ENCODE measurements at regions not wholly inside any gene's neighbourhood (a gene's known extent, or its start where the extent isn't known, plus 50 kb on each side); places are given as distances from the start of the nearest gene placed in this dataset.

DNA sequence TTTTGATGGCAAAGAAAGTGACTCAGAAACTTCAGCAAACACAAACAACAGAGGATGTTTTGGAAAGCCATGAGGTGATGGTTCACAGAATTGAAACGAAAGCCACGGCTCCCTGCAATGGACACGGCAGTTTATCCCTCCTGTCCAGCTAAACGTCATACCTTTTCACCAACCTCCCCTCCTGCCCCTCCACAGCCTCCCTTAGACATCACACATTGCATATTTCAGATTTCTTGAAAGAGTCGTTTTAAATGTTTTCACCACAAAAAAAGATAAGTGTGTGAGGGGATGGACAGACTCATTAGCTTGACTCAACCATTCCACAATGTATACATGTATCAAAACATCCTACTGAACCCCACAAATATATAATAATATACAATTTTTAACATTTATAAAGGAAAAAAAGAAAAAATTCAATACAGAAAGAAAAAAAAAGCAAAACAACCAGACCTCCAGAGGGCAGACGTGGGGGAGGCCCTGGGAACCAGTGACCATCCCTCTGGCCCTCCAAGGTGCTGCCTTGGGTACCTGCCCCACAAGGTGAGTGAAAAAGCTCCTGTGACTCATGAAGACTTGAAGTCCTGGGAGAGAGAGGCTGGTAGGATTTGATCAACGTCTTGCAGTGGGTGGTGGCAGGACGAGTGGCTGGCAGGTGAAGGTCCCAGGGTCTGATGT lies 117.2 kb upstream of the THBS2 start:
- TF ChIP-seq EGR1 (IDR thresholded peaks at IDR 0.05) (no peak), TCF12 (IDR thresholded peaks at IDR 0.05; ENCODE audit: low read depth) (no peak), ZBTB7A (IDR thresholded peaks at IDR 0.05; ENCODE audit: low read depth) (no peak), TEAD4 (IDR thresholded peaks at IDR 0.05) (no peak), FOXM1 (IDR thresholded peaks at IDR 0.05; ENCODE audit: borderline replicate concordance, low read depth) (no peak), CREB1 (IDR thresholded peaks at IDR 0.05; ENCODE audit: low read depth) (no peak), NFIC (IDR thresholded peaks at IDR 0.05) (no peak), TAF1 (IDR thresholded peaks at IDR 0.05; ENCODE audit: low read depth) (no peak), RAD21 (IDR thresholded peaks at IDR 0.05; ENCODE audit: low read depth) (no peak), YY1 (IDR thresholded peaks at IDR 0.05; ENCODE audit: low read depth) (no peak), CEBPB (IDR thresholded peaks at IDR 0.05) (no peak), EP300 (IDR thresholded peaks at IDR 0.05; ENCODE audit: borderline replicate concordance) (no peak)
- TF ChIP-seq, protein P1, sequence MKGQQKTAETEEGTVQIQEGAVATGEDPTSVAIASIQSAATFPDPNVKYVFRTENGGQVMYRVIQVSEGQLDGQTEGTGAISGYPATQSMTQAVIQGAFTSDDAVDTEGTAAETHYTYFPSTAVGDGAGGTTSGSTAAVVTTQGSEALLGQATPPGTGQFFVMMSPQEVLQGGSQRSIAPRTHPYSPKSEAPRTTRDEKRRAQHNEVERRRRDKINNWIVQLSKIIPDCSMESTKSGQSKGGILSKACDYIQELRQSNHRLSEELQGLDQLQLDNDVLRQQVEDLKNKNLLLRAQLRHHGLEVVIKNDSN (IDR thresholded peaks at IDR 0.05) = no peak
- TF ChIP-seq, protein P2, sequence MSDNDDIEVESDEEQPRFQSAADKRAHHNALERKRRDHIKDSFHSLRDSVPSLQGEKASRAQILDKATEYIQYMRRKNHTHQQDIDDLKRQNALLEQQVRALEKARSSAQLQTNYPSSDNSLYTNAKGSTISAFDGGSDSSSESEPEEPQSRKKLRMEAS (IDR thresholded peaks at IDR 0.05) = no peak
- TF ChIP-seq, protein P3, sequence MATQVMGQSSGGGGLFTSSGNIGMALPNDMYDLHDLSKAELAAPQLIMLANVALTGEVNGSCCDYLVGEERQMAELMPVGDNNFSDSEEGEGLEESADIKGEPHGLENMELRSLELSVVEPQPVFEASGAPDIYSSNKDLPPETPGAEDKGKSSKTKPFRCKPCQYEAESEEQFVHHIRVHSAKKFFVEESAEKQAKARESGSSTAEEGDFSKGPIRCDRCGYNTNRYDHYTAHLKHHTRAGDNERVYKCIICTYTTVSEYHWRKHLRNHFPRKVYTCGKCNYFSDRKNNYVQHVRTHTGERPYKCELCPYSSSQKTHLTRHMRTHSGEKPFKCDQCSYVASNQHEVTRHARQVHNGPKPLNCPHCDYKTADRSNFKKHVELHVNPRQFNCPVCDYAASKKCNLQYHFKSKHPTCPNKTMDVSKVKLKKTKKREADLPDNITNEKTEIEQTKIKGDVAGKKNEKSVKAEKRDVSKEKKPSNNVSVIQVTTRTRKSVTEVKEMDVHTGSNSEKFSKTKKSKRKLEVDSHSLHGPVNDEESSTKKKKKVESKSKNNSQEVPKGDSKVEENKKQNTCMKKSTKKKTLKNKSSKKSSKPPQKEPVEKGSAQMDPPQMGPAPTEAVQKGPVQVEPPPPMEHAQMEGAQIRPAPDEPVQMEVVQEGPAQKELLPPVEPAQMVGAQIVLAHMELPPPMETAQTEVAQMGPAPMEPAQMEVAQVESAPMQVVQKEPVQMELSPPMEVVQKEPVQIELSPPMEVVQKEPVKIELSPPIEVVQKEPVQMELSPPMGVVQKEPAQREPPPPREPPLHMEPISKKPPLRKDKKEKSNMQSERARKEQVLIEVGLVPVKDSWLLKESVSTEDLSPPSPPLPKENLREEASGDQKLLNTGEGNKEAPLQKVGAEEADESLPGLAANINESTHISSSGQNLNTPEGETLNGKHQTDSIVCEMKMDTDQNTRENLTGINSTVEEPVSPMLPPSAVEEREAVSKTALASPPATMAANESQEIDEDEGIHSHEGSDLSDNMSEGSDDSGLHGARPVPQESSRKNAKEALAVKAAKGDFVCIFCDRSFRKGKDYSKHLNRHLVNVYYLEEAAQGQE (IDR thresholded peaks at IDR 0.05; ENCODE audit: low read depth) = no peak

DNA sequence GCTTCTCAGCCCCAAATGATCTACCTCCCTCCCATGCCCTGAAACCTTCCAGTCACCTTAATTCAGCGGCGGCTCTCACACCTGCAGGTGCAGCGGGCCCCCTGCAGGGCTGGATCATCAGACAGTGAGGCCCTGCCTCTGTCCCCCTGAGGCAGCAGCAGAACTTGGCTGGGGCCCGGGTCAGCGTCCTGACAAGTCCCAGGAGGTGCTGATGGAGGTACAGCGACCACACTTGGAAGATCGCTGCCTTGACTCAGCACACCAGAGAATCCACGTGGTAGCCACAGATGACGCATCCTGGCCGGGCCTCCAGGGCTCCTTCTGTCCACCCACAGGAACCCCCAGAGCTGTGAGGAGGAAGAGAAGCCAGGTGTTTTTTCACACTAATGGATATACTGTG lies 116.4 kb upstream of the THBS2 start:
- no peak for TF ChIP-seq TCF12 (IDR thresholded peaks at IDR 0.05; ENCODE audit: low read depth)
- no peak for TF ChIP-seq FOXM1 (IDR thresholded peaks at IDR 0.05; ENCODE audit: borderline replicate concordance, low read depth)
- TF ChIP-seq, protein P3 (IDR thresholded peaks at IDR 0.05; ENCODE audit: low read depth) = no peak
- TF ChIP-seq, protein P2 (IDR thresholded peaks at IDR 0.05) = no peak
- TF ChIP-seq RAD21 (IDR thresholded peaks at IDR 0.05; ENCODE audit: low read depth) = no peak
- TF ChIP-seq TAF1 (IDR thresholded peaks at IDR 0.05; ENCODE audit: low read depth) = no peak
- TF ChIP-seq NFIC (IDR thresholded peaks at IDR 0.05) = no peak
- no peak for TF ChIP-seq EGR1 (IDR thresholded peaks at IDR 0.05)
- TF ChIP-seq EP300 (IDR thresholded peaks at IDR 0.05; ENCODE audit: borderline replicate concordance) = no peak
- TF ChIP-seq, protein P1 (IDR thresholded peaks at IDR 0.05) = no peak
- TF ChIP-seq TEAD4 (IDR thresholded peaks at IDR 0.05) = no peak
- TF ChIP-seq YY1 (IDR thresholded peaks at IDR 0.05; ENCODE audit: low read depth) = no peak
- no peak for TF ChIP-seq CEBPB (IDR thresholded peaks at IDR 0.05)
- TF ChIP-seq ZBTB7A (IDR thresholded peaks at IDR 0.05; ENCODE audit: low read depth) = no peak
- TF ChIP-seq CREB1 (IDR thresholded peaks at IDR 0.05; ENCODE audit: low read depth) = no peak

DNA sequence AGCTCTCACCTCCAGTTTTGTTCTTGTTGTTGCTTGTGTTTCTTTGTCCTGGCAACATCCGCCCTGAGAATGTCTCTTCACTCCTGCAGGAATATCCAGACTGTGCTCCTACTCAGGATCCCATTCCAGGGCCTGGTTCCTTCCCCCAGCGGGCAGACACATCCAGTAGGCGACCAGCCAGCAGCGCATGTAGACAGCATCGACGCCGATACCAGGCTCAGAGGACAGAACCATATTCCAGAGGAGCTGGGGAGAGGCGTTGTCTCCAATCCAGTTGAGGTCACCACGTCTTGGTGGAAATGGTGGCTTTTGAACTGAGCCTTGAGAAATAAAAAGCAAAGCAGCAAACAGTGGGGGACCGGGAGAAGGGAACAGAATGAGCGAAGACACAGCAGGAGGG lies 114.6 kb upstream of the THBS2 start:
- TF ChIP-seq, protein P3 (IDR thresholded peaks at IDR 0.05; ENCODE audit: low read depth) = no peak
- TF ChIP-seq TEAD4 (IDR thresholded peaks at IDR 0.05) (no peak), TAF1 (IDR thresholded peaks at IDR 0.05; ENCODE audit: low read depth) (no peak), EGR1 (IDR thresholded peaks at IDR 0.05) (no peak), RAD21 (IDR thresholded peaks at IDR 0.05; ENCODE audit: low read depth) (no peak), YY1 (IDR thresholded peaks at IDR 0.05; ENCODE audit: low read depth) (no peak), CEBPB (IDR thresholded peaks at IDR 0.05) (no peak), EP300 (IDR thresholded peaks at IDR 0.05; ENCODE audit: borderline replicate concordance) (no peak), NFIC (IDR thresholded peaks at IDR 0.05) (no peak), CREB1 (IDR thresholded peaks at IDR 0.05; ENCODE audit: low read depth) (no peak)
- TF ChIP-seq, protein P2 (IDR thresholded peaks at IDR 0.05) = no peak

DNA sequence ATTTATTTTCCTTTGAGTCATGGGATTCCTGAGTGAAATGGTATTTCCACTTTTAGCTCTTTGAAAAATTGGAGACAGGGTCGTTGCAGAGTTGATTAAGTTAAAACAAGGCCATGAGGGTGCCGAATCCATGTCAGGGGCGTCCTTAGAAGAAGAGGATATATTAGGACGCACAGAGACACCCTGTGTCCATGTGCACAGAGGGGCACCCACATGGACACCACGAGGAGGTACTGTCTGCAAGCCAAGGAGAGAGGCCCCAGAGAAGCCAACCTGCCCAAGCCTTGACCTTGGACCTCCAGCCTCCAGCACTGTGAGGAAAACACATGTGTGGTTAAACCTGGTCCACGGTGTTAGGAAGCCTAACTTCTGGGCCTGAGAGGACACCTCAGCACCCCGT lies 113.9 kb upstream of the THBS2 start:
- TF ChIP-seq CEBPB (IDR thresholded peaks at IDR 0.05) = no peak
- no peak for TF ChIP-seq RAD21 (IDR thresholded peaks at IDR 0.05; ENCODE audit: low read depth)
- TF ChIP-seq YY1 (IDR thresholded peaks at IDR 0.05; ENCODE audit: low read depth) = no peak
- TF ChIP-seq, protein P3 (IDR thresholded peaks at IDR 0.05; ENCODE audit: low read depth) = no peak
- no peak for TF ChIP-seq TEAD4 (IDR thresholded peaks at IDR 0.05)
